Kidney (tissue), 13 donors: ENCODE measurements at regions not wholly inside any gene's neighbourhood (a gene's known extent, or its start where the extent isn't known, plus 50 kb on each side); places are given as distances from the start of the nearest gene placed in this dataset.
A peak's percentile ranks its signal among the peaks of the same experiment; 100 is the strongest.

Experiments used
- DNase-seq, 5 donors: peaks; one replicate each; pipeline ENCODE4 v3.0.0-alpha.2; 2013 to 2020
- FAIRE-seq: peaks from 2 replicates; lab custom pipeline; 2012; peaks lifted over from hg19 to GRCh38; lab: Jason Lieb, UNC
- H3K27ac ChIP-seq, 2 donors: one replicate each; pipeline ENCODE4 v1.7.0; 2013; ENCODE audit warnings: low read depth in 2 of 2, low read length in 2 of 2, inconsistent platforms in 1 of 2
- H3K27me3 ChIP-seq: one replicate; pipeline ENCODE4 v1.7.1; 2013; ENCODE audit warnings: low read length, inconsistent platforms; ENCODE audit not compliant: control insufficient read depth, insufficient read depth
- H3K36me3 ChIP-seq, 3 donors: one replicate each; pipeline versions ENCODE4 v1.7.0 to v1.7.1; 2013; ENCODE audit warnings: low read length in 3 of 3, control low read depth in 1 of 3, inconsistent platforms in 1 of 3; ENCODE audit not compliant: insufficient read depth in 3 of 3, control insufficient read depth in 2 of 3
- H3K4me1 ChIP-seq, 3 donors: one replicate each; pipeline versions ENCODE4 v1.7.0 to v1.7.1; 2013; ENCODE audit warnings: low read length in 3 of 3, inconsistent platforms in 1 of 3, low read depth in 1 of 3; ENCODE audit not compliant: control insufficient read depth in 2 of 3, insufficient read depth in 2 of 3
- H3K4me3 ChIP-seq, 3 donors: one replicate each; pipeline versions ENCODE4 v1.7.0 to v1.8.1; 2013; ENCODE audit warnings: low read length in 3 of 3, control low read depth in 1 of 3, inconsistent platforms in 1 of 3
- H3K9ac ChIP-seq, 3 donors: one replicate each; pipeline versions ENCODE4 v1.7.0 to v1.7.1; 2013; ENCODE audit warnings: low read length in 3 of 3, control low read depth in 1 of 3, inconsistent platforms in 1 of 3
- H3K9me3 ChIP-seq, 3 donors: one replicate each; pipeline versions ENCODE4 v1.7.0 to v1.7.1; 2013; ENCODE audit warnings: low read length in 3 of 3, control low read depth in 1 of 3, inconsistent platforms in 1 of 3; ENCODE audit not compliant: control insufficient read depth in 2 of 3, insufficient read depth in 1 of 3
- intact Hi-C: fragments of 100-400 bp; cut with DNase I; formaldehyde crosslinking; loops from one replicate; pipeline ENCODE4 v1.11.1; 2022
- TF ChIP-seq, protein P1 (sequence below): IDR thresholded peaks from 3 replicates; pipeline ENCODE4 v1.5.1; 2012; ENCODE audit warnings: mild to moderate bottlenecking, moderate library complexity, borderline replicate concordance; ENCODE audit not compliant: insufficient read depth; ENCODE audit errors: extremely low read depth
- donor health status: control.
- donor health status: control.
- donor health status: control.
- donor health status: control.
- donor health status: control.
- donor health status: DM: yes; HTN: yes; CAD: no.
- donor health status: Normal renal cell carcinoma (clear cell type).

DNA sequence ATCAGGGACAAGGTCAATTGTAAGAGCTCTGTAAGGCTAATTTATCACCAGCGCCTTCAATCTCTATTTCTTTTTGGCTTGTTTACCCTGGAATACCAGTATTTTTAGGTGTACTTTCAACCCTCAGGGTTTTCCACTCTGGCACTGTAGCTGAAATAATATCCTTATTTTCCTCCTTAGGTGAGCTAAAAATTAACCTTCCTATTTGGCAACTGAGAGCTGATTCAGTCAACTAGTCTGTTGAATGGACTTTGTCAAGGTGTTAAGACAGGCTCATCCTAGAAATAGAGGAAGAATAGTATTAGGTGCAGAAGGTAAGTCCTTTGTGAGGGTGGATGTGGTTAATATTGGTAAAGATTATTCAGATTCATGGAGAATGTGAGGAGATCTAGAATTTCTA, 101.3 kb upstream of the BANK1 start:
- Histone ChIP-seq H3K4me3 (no peak overlapping the region), H3K36me3 (no peaks in the 10 kb centered on the region), H3K27me3 (no peaks in the 10 kb centered on the region), H3K9me3 (no peaks in the 10 kb centered on the region), H3K4me1 (peaks cover 0 to 12% (median 0%) of the 10 kb centered on the region in 3 donors), H3K27ac (no peak overlapping the region), H3K9ac (no peak overlapping the region)
- intact Hi-C loops: no loop called here
- TF ChIP-seq, protein P1, sequence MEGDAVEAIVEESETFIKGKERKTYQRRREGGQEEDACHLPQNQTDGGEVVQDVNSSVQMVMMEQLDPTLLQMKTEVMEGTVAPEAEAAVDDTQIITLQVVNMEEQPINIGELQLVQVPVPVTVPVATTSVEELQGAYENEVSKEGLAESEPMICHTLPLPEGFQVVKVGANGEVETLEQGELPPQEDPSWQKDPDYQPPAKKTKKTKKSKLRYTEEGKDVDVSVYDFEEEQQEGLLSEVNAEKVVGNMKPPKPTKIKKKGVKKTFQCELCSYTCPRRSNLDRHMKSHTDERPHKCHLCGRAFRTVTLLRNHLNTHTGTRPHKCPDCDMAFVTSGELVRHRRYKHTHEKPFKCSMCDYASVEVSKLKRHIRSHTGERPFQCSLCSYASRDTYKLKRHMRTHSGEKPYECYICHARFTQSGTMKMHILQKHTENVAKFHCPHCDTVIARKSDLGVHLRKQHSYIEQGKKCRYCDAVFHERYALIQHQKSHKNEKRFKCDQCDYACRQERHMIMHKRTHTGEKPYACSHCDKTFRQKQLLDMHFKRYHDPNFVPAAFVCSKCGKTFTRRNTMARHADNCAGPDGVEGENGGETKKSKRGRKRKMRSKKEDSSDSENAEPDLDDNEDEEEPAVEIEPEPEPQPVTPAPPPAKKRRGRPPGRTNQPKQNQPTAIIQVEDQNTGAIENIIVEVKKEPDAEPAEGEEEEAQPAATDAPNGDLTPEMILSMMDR: no peak
- FAIRE-seq (peak; percentile 94), DNase-seq (peak in 1 of 5 donors; percentile 10)

DNA sequence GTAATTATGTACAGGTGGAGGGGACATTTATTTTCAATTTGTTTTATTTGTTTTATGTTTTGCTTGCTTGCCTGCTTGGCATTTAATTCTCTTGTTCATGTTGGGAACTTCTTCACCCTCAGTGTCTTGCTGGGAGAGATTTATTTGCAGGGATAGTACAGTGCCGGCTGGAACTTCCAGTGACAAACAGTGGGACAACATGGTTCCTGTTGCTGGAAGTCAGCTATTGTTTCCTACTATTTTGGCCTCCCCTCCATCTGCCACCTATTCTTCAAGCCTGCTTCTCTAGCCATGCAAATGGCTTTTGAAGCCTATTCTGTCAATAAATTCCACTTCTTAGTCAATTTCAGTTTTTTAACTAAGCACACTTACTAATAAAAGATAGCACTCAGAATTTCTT, 105.4 kb upstream of the BANK1 start:
- intact Hi-C loops: no loop called here
- no peak overlapping the region for H3K9ac ChIP-seq
- H3K36me3 ChIP-seq: no peaks in the 10 kb centered on the region
- TF ChIP-seq, protein P1: no peak
- H3K27me3 ChIP-seq: no peaks in the 10 kb centered on the region
- no peak for FAIRE-seq
- H3K27ac ChIP-seq: no peak overlapping the region
- no peak for DNase-seq
- no peak overlapping the region for H3K4me3 ChIP-seq
- no peaks in the 10 kb centered on the region for H3K9me3 ChIP-seq
- H3K4me1 ChIP-seq: peaks cover 0 to 9% (median 0%) of the 10 kb centered on the region in 3 donors

DNA sequence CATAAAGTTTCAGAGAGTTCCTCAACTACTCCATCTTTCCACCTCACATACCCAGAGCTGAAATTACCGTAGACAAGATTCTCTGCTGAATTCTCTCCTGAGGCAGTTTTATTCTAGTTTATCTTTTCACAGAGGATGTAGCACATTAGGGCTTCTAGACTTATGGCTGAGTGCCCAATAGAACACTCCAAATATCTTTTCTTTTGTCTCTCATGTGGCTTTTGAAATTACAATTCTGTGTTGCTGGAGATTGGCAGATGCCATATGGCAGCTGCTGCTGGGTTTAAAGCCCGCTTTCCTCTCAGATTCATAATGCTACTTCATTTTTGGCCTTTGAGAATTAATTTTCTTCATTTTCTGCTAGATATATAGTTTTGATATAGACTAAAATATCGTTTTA, 107.6 kb upstream of the BANK1 start:
- Histone ChIP-seq H3K36me3 (no peaks in the 10 kb centered on the region), H3K27ac (no peak overlapping the region), H3K4me1 (no peaks in the 10 kb centered on the region), H3K27me3 (no peaks in the 10 kb centered on the region), H3K9me3 (no peaks in the 10 kb centered on the region), H3K9ac (no peak overlapping the region), H3K4me3 (no peak overlapping the region)
- intact Hi-C loops: no loop called here
- TF ChIP-seq, protein P1: no peak
- FAIRE-seq (no peak), DNase-seq (no peak)

DNA sequence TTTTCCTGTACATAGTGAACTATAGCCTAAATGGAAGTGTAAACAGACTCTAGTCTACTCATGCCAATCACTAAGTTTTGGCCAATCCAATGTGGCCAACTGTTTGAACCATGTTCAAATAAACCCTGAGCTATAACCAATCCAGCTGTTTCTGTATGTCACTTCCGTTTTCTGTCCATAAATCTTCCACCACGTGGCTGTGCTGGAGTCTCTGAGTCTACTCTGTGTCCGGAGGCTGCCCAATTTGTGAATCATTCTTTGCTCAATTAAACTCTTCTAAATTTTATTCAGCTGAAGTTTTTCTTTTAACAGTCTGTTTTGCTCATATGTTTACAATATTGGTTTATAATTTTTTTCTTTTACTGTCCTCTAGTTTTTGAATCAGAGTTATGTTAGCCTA, 112.3 kb upstream of the BANK1 start:
- H3K9me3 ChIP-seq: peaks cover 0 to 4% (median 0%) of the 10 kb centered on the region in 3 donors
- no peak overlapping the region for H3K9ac ChIP-seq
- FAIRE-seq: no peak
- TF ChIP-seq, protein P1: no peak
- intact Hi-C loops: no loop called here
- no peaks in the 10 kb centered on the region for H3K36me3 ChIP-seq
- H3K27ac ChIP-seq: no peak overlapping the region
- DNase-seq: peak in 1 of 5 donors; percentile 4
- H3K4me1 ChIP-seq: no peaks in the 10 kb centered on the region
- H3K4me3 ChIP-seq: no peak overlapping the region
- no peaks in the 10 kb centered on the region for H3K27me3 ChIP-seq
